ENCODE measurements at regions not wholly inside any gene's neighbourhood (a gene's known extent, or its start where the extent isn't known, plus 50 kb on each side); places are given as distances from the start of the nearest gene placed in this dataset.

DNA sequence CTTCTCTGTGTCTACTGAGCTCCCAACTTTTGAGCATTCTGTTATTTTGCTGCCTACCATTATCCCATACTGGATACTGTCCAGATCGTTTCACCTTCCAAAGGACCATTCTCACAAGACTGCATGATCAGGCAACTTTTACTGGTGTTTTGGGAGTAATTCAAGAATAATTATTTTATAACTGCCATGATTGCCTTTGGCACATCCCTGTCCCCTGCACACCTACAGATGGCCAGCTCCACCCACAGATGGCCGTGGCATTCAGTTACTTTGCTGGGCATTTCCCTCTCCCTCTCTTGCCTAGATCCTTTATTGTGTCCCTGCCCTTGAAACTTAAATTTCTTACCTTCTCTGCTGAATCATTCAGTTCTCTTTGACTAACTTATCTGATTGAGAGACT lies 263.9 kb downstream of the DIPK2A start:
- Histone ChIP-seq H3K4me1 (ENCODE audit: control insufficient read depth, insufficient read depth, low read depth, low read length) (no peaks in the 10 kb centered on the region), H3K4ac (ENCODE audit: low read depth in 1 of 2, low read length in 2 of 2) (no peak overlapping the region), H3K4me2 (ENCODE audit: low read length, poor library complexity, severe bottlenecking) (no peak overlapping the region), H3K27ac (ENCODE audit: low read length, poor library complexity, severe bottlenecking) (no peak overlapping the region), H2BK120ac (ENCODE audit: low read depth, low read length) (no peak overlapping the region), H2BK12ac (ENCODE audit: low read length in 2 of 2) (no peak overlapping the region), H3K4me3 (ENCODE audit: insufficient read depth in 1 of 2, low read depth in 1 of 2, low read length in 2 of 2) (no peak overlapping the region), H4K8ac (ENCODE audit: low read length) (no peak overlapping the region), H3K14ac (ENCODE audit: low read length in 2 of 2) (no peak overlapping the region), H2BK15ac (ENCODE audit: low read depth, poor library complexity, severe bottlenecking) (no peak overlapping the region), H2BK5ac (ENCODE audit: low read depth, low read length, poor library complexity, severe bottlenecking) (no peak overlapping the region), H3K23ac (ENCODE audit: low read length in 2 of 2) (no peak overlapping the region), H2AK5ac (ENCODE audit: low read length, severe bottlenecking) (no peak overlapping the region), H3K36me3 (ENCODE audit: control insufficient read depth in 1 of 2, insufficient read depth in 2 of 2, low read depth in 1 of 2, low read length in 2 of 2) (no peaks in the 10 kb centered on the region), H3K27me3 (ENCODE audit: control insufficient read depth in 1 of 2, insufficient read depth in 1 of 2, low read length in 2 of 2) (no peaks in the 10 kb centered on the region), H4K91ac (ENCODE audit: low read length) (no peak overlapping the region), H3K9me3 (ENCODE audit: control insufficient read depth, low read length) (no peaks in the 10 kb centered on the region), H3K18ac (ENCODE audit: low read depth in 1 of 2, low read length in 2 of 2) (no peak overlapping the region), H3K79me1 (replicated peaks; ENCODE audit: low read length, poor library complexity, severe bottlenecking) (no peaks in the 10 kb centered on the region), H2AFZ (ENCODE audit: low read depth, low read length) (no peak overlapping the region), H3K9ac (ENCODE audit: low read length) (no peak overlapping the region)
- no peak for DNase-seq
- WGBS: 68% methylated on average over 2 of the region's 2 CpGs

DNA sequence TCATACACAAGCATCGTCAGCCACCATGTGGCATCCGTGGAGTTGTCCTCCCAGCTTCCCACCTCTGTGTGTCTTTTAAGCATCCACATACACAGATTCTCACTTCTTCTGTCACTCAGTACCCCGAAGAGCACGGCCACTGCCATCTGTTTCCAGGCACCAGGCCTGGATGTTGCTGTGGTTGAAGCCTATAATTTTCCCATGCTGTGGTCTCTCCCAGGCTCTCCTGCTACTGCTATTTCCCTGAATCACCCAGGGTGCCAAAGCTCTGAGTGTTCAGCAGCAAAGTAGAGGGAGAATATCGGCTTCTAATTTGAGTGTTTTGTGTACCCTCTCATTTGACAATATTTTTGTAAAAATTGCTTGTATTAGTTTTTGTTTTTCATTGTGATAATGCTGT lies 265.7 kb downstream of the DIPK2A start:
- no peak overlapping the region for H3K4me2 ChIP-seq (ENCODE audit: low read length, poor library complexity, severe bottlenecking)
- H2AK5ac ChIP-seq (ENCODE audit: low read length, severe bottlenecking): no peak overlapping the region
- H3K79me1 ChIP-seq (replicated peaks; ENCODE audit: low read length, poor library complexity, severe bottlenecking): no peaks in the 10 kb centered on the region
- no peak overlapping the region for H3K4me3 ChIP-seq (ENCODE audit: insufficient read depth in 1 of 2, low read depth in 1 of 2, low read length in 2 of 2)
- H2BK120ac ChIP-seq (ENCODE audit: low read depth, low read length): no peak overlapping the region
- 96% methylated on average over 4 of the region's 5 CpGs for WGBS
- H3K4ac ChIP-seq (ENCODE audit: low read depth in 1 of 2, low read length in 2 of 2): no peak overlapping the region
- no peaks in the 10 kb centered on the region for H3K27me3 ChIP-seq (ENCODE audit: control insufficient read depth in 1 of 2, insufficient read depth in 1 of 2, low read length in 2 of 2)
- no peak overlapping the region for H3K27ac ChIP-seq (ENCODE audit: low read length, poor library complexity, severe bottlenecking)
- no peak overlapping the region for H4K8ac ChIP-seq (ENCODE audit: low read length)
- H3K14ac ChIP-seq (ENCODE audit: low read length in 2 of 2): no peak overlapping the region
- no peak overlapping the region for H2BK15ac ChIP-seq (ENCODE audit: low read depth, poor library complexity, severe bottlenecking)
- no peak for DNase-seq
- H3K9me3 ChIP-seq (ENCODE audit: control insufficient read depth, low read length): no peaks in the 10 kb centered on the region
- no peak overlapping the region for H4K91ac ChIP-seq (ENCODE audit: low read length)
- no peak overlapping the region for H2BK12ac ChIP-seq (ENCODE audit: low read length in 2 of 2)
- H3K4me1 ChIP-seq (ENCODE audit: control insufficient read depth, insufficient read depth, low read depth, low read length): no peaks in the 10 kb centered on the region
- no peak overlapping the region for H3K18ac ChIP-seq (ENCODE audit: low read depth in 1 of 2, low read length in 2 of 2)
- H3K23ac ChIP-seq (ENCODE audit: low read length in 2 of 2): no peak overlapping the region
- H2AFZ ChIP-seq (ENCODE audit: low read depth, low read length): no peak overlapping the region
- no peak overlapping the region for H2BK5ac ChIP-seq (ENCODE audit: low read depth, low read length, poor library complexity, severe bottlenecking)
- H3K9ac ChIP-seq (ENCODE audit: low read length): no peak overlapping the region
- no peaks in the 10 kb centered on the region for H3K36me3 ChIP-seq (ENCODE audit: control insufficient read depth in 1 of 2, insufficient read depth in 2 of 2, low read depth in 1 of 2, low read length in 2 of 2)

GRCh38 chr3:144241404-144241803 lies 269.8 kb downstream of the DIPK2A start:
- H3K27ac ChIP-seq (ENCODE audit: low read length, poor library complexity, severe bottlenecking): no peak overlapping the region
- no peaks in the 10 kb centered on the region for H3K79me1 ChIP-seq (replicated peaks; ENCODE audit: low read length, poor library complexity, severe bottlenecking)
- H2AFZ ChIP-seq (ENCODE audit: low read depth, low read length): no peak overlapping the region
- no peak overlapping the region for H3K9ac ChIP-seq (ENCODE audit: low read length)
- no peak overlapping the region for H3K4me3 ChIP-seq (ENCODE audit: insufficient read depth in 1 of 2, low read depth in 1 of 2, low read length in 2 of 2)
- H3K4ac ChIP-seq (ENCODE audit: low read depth in 1 of 2, low read length in 2 of 2): no peak overlapping the region
- H3K36me3 ChIP-seq (ENCODE audit: control insufficient read depth in 1 of 2, insufficient read depth in 2 of 2, low read depth in 1 of 2, low read length in 2 of 2): no peaks in the 10 kb centered on the region
- H3K23ac ChIP-seq (ENCODE audit: low read length in 2 of 2): no peak overlapping the region
- H2BK5ac ChIP-seq (ENCODE audit: low read depth, low read length, poor library complexity, severe bottlenecking): no peak overlapping the region
- H3K4me2 ChIP-seq (ENCODE audit: low read length, poor library complexity, severe bottlenecking): no peak overlapping the region
- no peak overlapping the region for H2BK120ac ChIP-seq (ENCODE audit: low read depth, low read length)
- H4K91ac ChIP-seq (ENCODE audit: low read length): no peak overlapping the region
- no peak overlapping the region for H3K18ac ChIP-seq (ENCODE audit: low read depth in 1 of 2, low read length in 2 of 2)
- H3K4me1 ChIP-seq (ENCODE audit: control insufficient read depth, insufficient read depth, low read depth, low read length): no peaks in the 10 kb centered on the region
- 38% methylated on average over 4 of the region's 4 CpGs for WGBS
- no peak overlapping the region for H3K14ac ChIP-seq (ENCODE audit: low read length in 2 of 2)
- H3K9me3 ChIP-seq (ENCODE audit: control insufficient read depth, low read length): no peaks in the 10 kb centered on the region
- H3K27me3 ChIP-seq (ENCODE audit: control insufficient read depth in 1 of 2, insufficient read depth in 1 of 2, low read length in 2 of 2): no peaks in the 10 kb centered on the region
- no peak overlapping the region for H2BK12ac ChIP-seq (ENCODE audit: low read length in 2 of 2)
- DNase-seq: peak; percentile 3
- no peak overlapping the region for H4K8ac ChIP-seq (ENCODE audit: low read length)
- no peak overlapping the region for H2BK15ac ChIP-seq (ENCODE audit: low read depth, poor library complexity, severe bottlenecking)
- no peak overlapping the region for H2AK5ac ChIP-seq (ENCODE audit: low read length, severe bottlenecking)

GRCh38 chr3:144242747-144243146 lies 271.1 kb downstream of the DIPK2A start:
- Histone ChIP-seq H4K91ac (ENCODE audit: low read length) (no peak overlapping the region), H3K23ac (ENCODE audit: low read length in 2 of 2) (no peak overlapping the region), H3K27ac (ENCODE audit: low read length, poor library complexity, severe bottlenecking) (no peak overlapping the region), H3K4me1 (ENCODE audit: control insufficient read depth, insufficient read depth, low read depth, low read length) (no peaks in the 10 kb centered on the region), H4K8ac (ENCODE audit: low read length) (no peak overlapping the region), H3K18ac (ENCODE audit: low read depth in 1 of 2, low read length in 2 of 2) (no peak overlapping the region), H3K79me1 (replicated peaks; ENCODE audit: low read length, poor library complexity, severe bottlenecking) (no peaks in the 10 kb centered on the region), H3K4ac (ENCODE audit: low read depth in 1 of 2, low read length in 2 of 2) (no peak overlapping the region), H3K4me2 (ENCODE audit: low read length, poor library complexity, severe bottlenecking) (no peak overlapping the region), H2BK12ac (ENCODE audit: low read length in 2 of 2) (no peak overlapping the region), H3K9me3 (ENCODE audit: control insufficient read depth, low read length) (no peaks in the 10 kb centered on the region), H2BK120ac (ENCODE audit: low read depth, low read length) (no peak overlapping the region), H2BK5ac (ENCODE audit: low read depth, low read length, poor library complexity, severe bottlenecking) (no peak overlapping the region), H3K36me3 (ENCODE audit: control insufficient read depth in 1 of 2, insufficient read depth in 2 of 2, low read depth in 1 of 2, low read length in 2 of 2) (no peaks in the 10 kb centered on the region), H2BK15ac (ENCODE audit: low read depth, poor library complexity, severe bottlenecking) (no peak overlapping the region), H3K14ac (ENCODE audit: low read length in 2 of 2) (no peak overlapping the region), H2AFZ (ENCODE audit: low read depth, low read length) (no peak overlapping the region), H3K9ac (ENCODE audit: low read length) (no peak overlapping the region), H3K27me3 (ENCODE audit: control insufficient read depth in 1 of 2, insufficient read depth in 1 of 2, low read length in 2 of 2) (no peaks in the 10 kb centered on the region), H3K4me3 (ENCODE audit: insufficient read depth in 1 of 2, low read depth in 1 of 2, low read length in 2 of 2) (no peak overlapping the region), H2AK5ac (ENCODE audit: low read length, severe bottlenecking) (no peak overlapping the region)
- WGBS: 60% methylated on average over 1 of the region's 2 CpGs
- DNase-seq: no peak
